Immature natural killer cell (primary cell): ENCODE measurements at regions not wholly inside any gene's neighbourhood (a gene's known extent, or its start where the extent isn't known, plus 50 kb on each side); places are given as distances from the start of the nearest gene placed in this dataset.

Experiments used
- DNase-seq, 3 donors: peaks; one replicate each; pipeline ENCODE4 v3.0.0; 2022; ENCODE audit warnings: mixed read lengths in 1 of 3
- H3K27ac Mint-ChIP-seq, 6 donors: one replicate each; pipeline ENCODE4 v1.8.0; 2020; ENCODE audit warnings: mixed read lengths in 6 of 6, mild to moderate bottlenecking in 5 of 6, inconsistent platforms in 4 of 6, moderate library complexity in 3 of 6
- H3K27me3 Mint-ChIP-seq, 3 donors: one replicate each; pipeline ENCODE4 v1.8.0; 2020 to 2021; ENCODE audit warnings: low read depth in 3 of 3, mild to moderate bottlenecking in 3 of 3, mixed read lengths in 3 of 3, moderate library complexity in 3 of 3, inconsistent platforms in 1 of 3
- H3K36me3 Mint-ChIP-seq, 3 donors: one replicate each; pipeline ENCODE4 v1.8.0; 2020; ENCODE audit warnings: mixed read lengths in 3 of 3, inconsistent platforms in 2 of 3, mild to moderate bottlenecking in 2 of 3
- H3K4me1 Mint-ChIP-seq, 2 donors: one replicate each; pipeline ENCODE4 v1.8.0; 2020; ENCODE audit warnings: inconsistent platforms in 2 of 2, mild to moderate bottlenecking in 2 of 2, mixed read lengths in 2 of 2, moderate library complexity in 1 of 2
- H3K4me3 Mint-ChIP-seq, 5 donors: one replicate each; pipeline ENCODE4 v1.8.0; 2020; ENCODE audit warnings: mild to moderate bottlenecking in 5 of 5, mixed read lengths in 5 of 5, inconsistent platforms in 3 of 5, moderate library complexity in 3 of 5
- H3K9me3 Mint-ChIP-seq, 6 donors: one replicate each; pipeline ENCODE4 v1.8.0; 2020; ENCODE audit warnings: mild to moderate bottlenecking in 6 of 6, mixed read lengths in 6 of 6, inconsistent platforms in 4 of 6, moderate library complexity in 3 of 6

DNA sequence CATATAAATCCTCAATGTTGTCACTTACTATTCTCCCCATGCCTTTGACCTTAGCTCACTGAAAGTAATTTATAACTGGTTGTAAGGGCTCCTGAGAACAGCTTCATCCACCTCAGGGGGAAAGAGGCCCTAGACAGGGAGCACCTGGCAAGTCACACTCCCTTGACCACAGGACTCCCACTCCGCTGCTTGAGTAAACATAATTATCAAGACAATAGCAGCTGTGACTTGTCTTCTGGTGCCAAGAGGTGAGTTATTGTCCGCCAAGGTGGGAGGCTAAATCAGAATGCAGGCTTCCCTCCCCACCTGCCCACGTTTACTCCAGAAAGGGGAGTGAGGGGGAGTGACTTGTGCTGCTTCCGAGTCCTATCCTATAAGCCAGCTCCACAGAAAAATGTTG, 230.6 kb upstream of the LRATD1 start:
- Mint-ChIP-seq H3K27ac (no peak overlapping the region), H3K36me3 (no peaks in the 10 kb centered on the region), H3K27me3 (peaks cover 0 to 2% (median 0%) of the 10 kb centered on the region in 3 donors)

GRCh38 chr2:14408695-14409094, 223.8 kb upstream of the LRATD1 start:
- Mint-ChIP-seq H3K4me3 (no peak overlapping the region), H3K27me3 (peaks cover 0 to 5% (median 0%) of the 10 kb centered on the region in 3 donors), H3K27ac (no peak overlapping the region), H3K9me3 (peaks cover 2 to 50% (median 8%) of the 10 kb centered on the region in 6 donors), H3K4me1 (no peaks in the 10 kb centered on the region), H3K36me3 (no peaks in the 10 kb centered on the region)
- no peak for DNase-seq

More for the DNA sequence above, 230.6 kb upstream of the LRATD1 start:
- Mint-ChIP-seq H3K4me3 (no peak overlapping the region), H3K9me3 (peaks cover 0 to 14% (median 4%) of the 10 kb centered on the region in 6 donors), H3K4me1 (no peaks in the 10 kb centered on the region)
- no peak for DNase-seq

DNA sequence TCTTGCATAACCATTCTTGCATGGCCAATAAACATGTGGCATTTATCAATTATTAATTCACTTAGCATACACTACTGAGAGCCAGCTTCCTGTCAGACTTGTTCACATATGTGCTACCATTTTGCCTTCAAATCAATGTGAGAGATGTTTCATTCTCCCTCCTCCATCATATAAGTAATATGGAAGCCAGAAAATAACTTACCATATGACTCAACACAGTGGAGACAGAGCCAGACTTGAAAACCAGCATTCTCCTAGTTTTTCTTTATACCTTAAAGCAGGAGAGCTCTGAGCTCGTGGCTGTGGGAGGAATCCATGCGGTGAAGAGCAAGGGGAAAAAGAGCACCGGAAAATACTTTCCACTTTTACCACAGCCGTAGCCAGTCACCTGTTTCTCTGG, 215.0 kb upstream of the LRATD1 start:
- no peaks in the 10 kb centered on the region for H3K36me3 Mint-ChIP-seq
- peaks cover 0 to 2% (median 0%) of the 10 kb centered on the region in 3 donors for H3K27me3 Mint-ChIP-seq
- no peak for DNase-seq
- no peak overlapping the region for H3K4me3 Mint-ChIP-seq
- peaks cover 5 to 59% (median 14%) of the 10 kb centered on the region in 6 donors for H3K9me3 Mint-ChIP-seq
- H3K4me1 Mint-ChIP-seq, result no peaks in the 10 kb centered on the region
- no peak overlapping the region for H3K27ac Mint-ChIP-seq

- Mint-ChIP-seq H3K4me1 (no peaks in the 10 kb centered on the region), H3K9me3 (peaks cover 5 to 58% (median 13%) of the 10 kb centered on the region in 6 donors)
- no peak for DNase-seq
Observed at GRCh38 chr2:14418115-14418514, 214.4 kb upstream of the LRATD1 start.

GRCh38 chr2:14420851-14421250, 211.7 kb upstream of the LRATD1 start:
- Mint-ChIP-seq H3K36me3 (no peaks in the 10 kb centered on the region), H3K27me3 (peaks cover 0 to 1% (median 0%) of the 10 kb centered on the region in 3 donors), H3K9me3 (peaks cover 8 to 55% (median 16%) of the 10 kb centered on the region in 6 donors), H3K4me3 (no peak overlapping the region), H3K27ac (no peak overlapping the region), H3K4me1 (no peaks in the 10 kb centered on the region)
- DNase-seq, result no peak

More at GRCh38 chr2:14418115-14418514, 214.4 kb upstream of the LRATD1 start:
- H3K27me3 Mint-ChIP-seq, result no peaks in the 10 kb centered on the region
- H3K36me3 Mint-ChIP-seq, result no peaks in the 10 kb centered on the region
- H3K4me3 Mint-ChIP-seq, result no peak overlapping the region
- no peak overlapping the region for H3K27ac Mint-ChIP-seq

DNA sequence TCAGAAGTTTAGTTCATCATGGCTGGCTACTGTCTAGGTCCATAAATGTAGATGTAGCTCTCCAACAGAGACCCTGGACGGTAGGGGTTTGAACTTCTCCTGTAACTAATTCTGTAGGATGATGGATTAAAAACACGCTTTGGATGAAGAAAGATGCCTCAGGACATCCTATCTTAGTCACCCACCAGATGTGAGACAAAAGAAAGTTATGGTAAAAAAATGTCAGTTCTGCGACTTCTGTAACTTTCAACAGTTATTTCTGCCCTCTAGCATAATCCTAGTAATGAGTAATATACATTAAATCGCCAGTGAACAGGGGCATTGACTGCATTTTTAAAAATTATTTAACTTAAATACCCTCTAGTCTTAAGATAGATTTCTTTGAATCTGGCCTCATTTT, 210.1 kb upstream of the LRATD1 start:
- no peak overlapping the region for H3K27ac Mint-ChIP-seq
- H3K9me3 Mint-ChIP-seq, result peaks cover 8 to 59% (median 18%) of the 10 kb centered on the region in 6 donors
- no peak for DNase-seq
- H3K36me3 Mint-ChIP-seq, result no peaks in the 10 kb centered on the region
- H3K4me3 Mint-ChIP-seq, result no peak overlapping the region
- H3K27me3 Mint-ChIP-seq, result peaks cover 0 to 5% (median 0%) of the 10 kb centered on the region in 3 donors
- no peaks in the 10 kb centered on the region for H3K4me1 Mint-ChIP-seq

DNA sequence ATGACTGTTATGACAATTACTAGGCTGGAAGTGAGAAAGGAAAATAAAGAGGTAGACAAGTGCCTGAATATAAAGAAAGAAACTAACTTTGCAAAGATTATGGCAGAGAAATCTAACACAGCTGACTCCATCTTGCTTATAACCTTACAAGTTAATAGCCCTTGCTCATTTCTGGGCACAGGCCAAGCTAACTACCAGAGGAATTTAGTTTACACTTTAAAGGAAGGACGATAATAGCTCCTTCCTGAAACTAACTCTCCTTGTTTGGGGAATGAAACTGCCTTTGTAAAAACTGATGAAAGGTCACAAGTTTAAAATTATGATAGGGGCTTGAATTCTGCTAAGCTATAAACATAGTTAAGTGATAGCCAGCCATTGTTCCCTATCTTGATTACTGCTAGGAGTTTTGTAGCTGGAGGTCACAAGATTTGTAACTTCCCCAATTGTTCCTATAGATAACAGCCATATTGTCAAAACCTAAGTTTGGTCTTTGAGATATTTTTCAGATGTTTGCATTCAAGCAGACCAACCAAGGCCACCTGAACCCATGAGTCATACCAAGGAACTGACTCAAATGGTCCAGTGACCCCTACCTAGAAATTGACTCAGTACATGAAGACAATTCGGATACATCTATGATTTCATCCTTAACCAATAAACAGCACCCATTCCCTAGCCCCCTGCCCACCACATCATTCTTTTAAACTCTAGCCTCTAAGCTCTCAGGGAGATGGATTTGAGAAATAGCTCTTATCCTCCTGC, 209.2 kb upstream of the LRATD1 start:
- H3K4me1 Mint-ChIP-seq, result no peaks in the 10 kb centered on the region
- H3K4me3 Mint-ChIP-seq, result no peak overlapping the region
- no peaks in the 10 kb centered on the region for H3K36me3 Mint-ChIP-seq
- H3K27ac Mint-ChIP-seq, result no peak overlapping the region
- DNase-seq, result no peak
- peaks cover 0 to 5% (median 0%) of the 10 kb centered on the region in 3 donors for H3K27me3 Mint-ChIP-seq
- H3K9me3 Mint-ChIP-seq, result peaks cover 4 to 51% (median 16%) of the 10 kb centered on the region in 6 donors

DNA sequence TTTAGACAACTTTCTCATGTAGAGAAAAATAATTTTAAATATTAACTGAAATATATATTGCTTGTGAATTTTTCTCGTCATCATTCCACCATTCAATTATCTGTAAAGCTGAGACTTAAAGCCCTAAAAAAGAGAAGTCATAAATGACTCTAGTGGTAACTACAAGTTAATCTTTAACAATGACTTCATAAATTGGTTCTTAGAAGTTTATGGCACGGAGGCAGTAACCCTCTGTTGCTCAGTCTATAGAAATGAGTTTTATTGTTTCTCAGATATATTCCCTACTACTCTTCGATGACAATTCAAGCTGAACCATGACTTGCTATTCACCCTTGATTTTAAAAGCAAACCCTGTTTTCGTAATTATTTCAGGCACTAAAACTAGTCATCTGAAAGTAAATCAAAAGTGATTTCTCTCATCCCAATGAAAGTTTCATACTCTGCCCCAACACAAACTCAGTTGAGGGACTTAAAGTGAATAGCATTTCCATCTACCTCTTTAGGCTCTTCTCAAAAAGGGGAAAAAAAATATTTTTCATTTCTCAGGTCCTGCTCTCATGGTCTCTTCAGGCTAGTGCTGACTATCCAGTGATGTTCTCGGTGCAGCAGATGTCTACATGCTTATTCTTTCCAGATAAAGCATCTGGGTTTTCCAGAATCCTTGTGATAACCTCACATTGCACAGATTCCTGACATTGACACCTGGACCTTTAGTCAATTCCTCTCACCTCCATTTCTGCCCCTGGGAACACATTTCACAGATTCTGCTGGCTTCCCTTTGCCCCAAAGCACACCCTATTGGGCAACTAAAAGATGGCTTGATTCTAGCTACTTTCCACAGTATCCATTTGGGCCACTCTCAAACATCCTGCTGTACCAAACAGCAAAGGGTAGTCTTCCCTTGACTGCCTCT, 207.8 kb upstream of the LRATD1 start:
- H3K36me3 Mint-ChIP-seq, result no peaks in the 10 kb centered on the region
- DNase-seq, result no peak
- H3K27me3 Mint-ChIP-seq, result peaks cover 0 to 5% (median 0%) of the 10 kb centered on the region in 3 donors
- H3K4me1 Mint-ChIP-seq, result no peaks in the 10 kb centered on the region
- peaks cover 8 to 45% (median 19%) of the 10 kb centered on the region in 6 donors for H3K9me3 Mint-ChIP-seq
- no peak overlapping the region for H3K4me3 Mint-ChIP-seq
- no peak overlapping the region for H3K27ac Mint-ChIP-seq

DNA sequence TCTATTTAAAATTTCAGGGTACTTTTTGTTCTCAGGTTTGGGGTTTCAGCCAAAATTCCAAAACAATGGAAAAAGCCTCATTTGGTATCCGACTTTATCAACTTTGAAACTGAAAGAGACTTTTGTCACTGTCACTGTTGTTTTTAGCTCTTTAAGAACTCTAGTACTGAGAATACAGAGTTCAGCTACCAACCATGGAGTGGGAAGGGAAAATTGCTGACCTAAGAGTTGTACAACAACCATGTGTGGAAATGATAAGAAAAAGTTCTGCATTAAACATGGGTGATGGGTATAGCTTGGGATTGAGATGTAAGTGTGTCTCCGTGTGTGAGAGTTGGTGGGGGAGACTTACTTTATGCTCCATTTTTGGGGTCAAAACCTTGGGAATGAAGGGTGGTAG, 206.6 kb upstream of the LRATD1 start:
- H3K27ac Mint-ChIP-seq, result no peak overlapping the region
- no peak for DNase-seq
- peaks cover 8 to 43% (median 20%) of the 10 kb centered on the region in 6 donors for H3K9me3 Mint-ChIP-seq
- H3K27me3 Mint-ChIP-seq, result peaks cover 0 to 5% (median 1%) of the 10 kb centered on the region in 3 donors
- no peaks in the 10 kb centered on the region for H3K4me1 Mint-ChIP-seq
- no peak overlapping the region for H3K4me3 Mint-ChIP-seq
- no peaks in the 10 kb centered on the region for H3K36me3 Mint-ChIP-seq

GRCh38 chr2:14428056-14428455, 204.5 kb upstream of the LRATD1 start:
- Mint-ChIP-seq H3K4me1 (no peaks in the 10 kb centered on the region), H3K4me3 (no peak overlapping the region), H3K27ac (no peak overlapping the region), H3K9me3 (peaks cover 8 to 40% (median 16%) of the 10 kb centered on the region in 6 donors), H3K27me3 (peaks cover 0 to 9% (median 1%) of the 10 kb centered on the region in 3 donors), H3K36me3 (no peaks in the 10 kb centered on the region)
- no peak for DNase-seq

- Mint-ChIP-seq H3K36me3 (no peaks in the 10 kb centered on the region), H3K27ac (no peak overlapping the region)
Observed at GRCh38 chr2:14433946-14434495, 198.5 kb upstream of the LRATD1 start.

GRCh38 chr2:14445670-14446069, 186.8 kb upstream of the LRATD1 start:
- H3K4me3 Mint-ChIP-seq, result no peak overlapping the region
- DNase-seq, result no peak
- no peaks in the 10 kb centered on the region for H3K36me3 Mint-ChIP-seq
- H3K4me1 Mint-ChIP-seq, result no peaks in the 10 kb centered on the region
- peaks cover 4 to 47% (median 8%) of the 10 kb centered on the region in 6 donors for H3K9me3 Mint-ChIP-seq
- H3K27me3 Mint-ChIP-seq, result peaks cover 0 to 2% (median 0%) of the 10 kb centered on the region in 3 donors
- H3K27ac Mint-ChIP-seq, result no peak overlapping the region

More at GRCh38 chr2:14433946-14434495, 198.5 kb upstream of the LRATD1 start:
- no peak overlapping the region for H3K4me3 Mint-ChIP-seq
- peaks cover 9 to 27% (median 24%) of the 10 kb centered on the region in 6 donors for H3K9me3 Mint-ChIP-seq
- no peaks in the 10 kb centered on the region for H3K4me1 Mint-ChIP-seq
- peaks cover 0 to 5% (median 1%) of the 10 kb centered on the region in 3 donors for H3K27me3 Mint-ChIP-seq
- DNase-seq, result no peak

DNA sequence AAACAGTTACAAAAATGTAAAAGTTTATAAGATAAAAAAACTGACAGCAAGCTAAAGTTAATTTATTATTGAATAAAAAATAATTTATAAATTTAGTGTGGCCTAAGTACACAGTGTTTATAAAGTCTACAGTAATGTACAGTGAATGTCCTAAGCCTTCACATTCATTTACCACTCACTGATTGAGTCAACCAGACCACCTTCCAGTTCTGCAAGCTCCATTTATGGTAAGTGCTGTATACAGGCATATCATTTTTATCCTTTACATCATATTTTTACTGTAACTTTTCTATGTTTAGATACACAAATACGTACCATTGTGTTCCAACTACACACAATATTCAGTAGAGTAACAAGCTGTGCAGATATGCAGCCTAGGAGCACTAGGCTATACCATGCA, 184.2 kb upstream of the LRATD1 start:
- no peak for DNase-seq
- Mint-ChIP-seq H3K27me3 (no peaks in the 10 kb centered on the region), H3K4me1 (no peaks in the 10 kb centered on the region), H3K4me3 (no peak overlapping the region), H3K27ac (no peak overlapping the region), H3K9me3 (peaks cover 3 to 47% (median 9%) of the 10 kb centered on the region in 6 donors), H3K36me3 (no peaks in the 10 kb centered on the region)
